Testis (tissue), 2 donors: ENCODE measurements at regions not wholly inside any gene's neighbourhood (a gene's known extent, or its start where the extent isn't known, plus 50 kb on each side); places are given as distances from the start of the nearest gene placed in this dataset.
"Not testable (repeated sequence)": the region's sequence is repeated elsewhere in the genome, so short reads cannot be mapped to it uniquely, and the experiment has no call there.

ENCODE experiments used
- DNase-seq: peaks from one replicate; pipeline ENCODE4 v3.0.0-alpha.2; 2019
- H3K27ac ChIP-seq, 2 donors: fragments of 200-600 bp; sonication (generic); one replicate each; pipeline ENCODE4 v1.5.1; 2019
- H3K27me3 ChIP-seq: fragments of 200-600 bp; sonication (generic); one replicate; pipeline ENCODE4 v1.5.1; 2019
- H3K36me3 ChIP-seq: fragments of 200-600 bp; sonication (generic); one replicate; pipeline ENCODE4 v1.5.1; 2017; ENCODE audit warnings: low read depth; ENCODE audit errors: missing control alignments
- H3K4me1 ChIP-seq: fragments of 200-600 bp; sonication (generic); one replicate; pipeline ENCODE4 v1.5.1; 2019
- H3K4me3 ChIP-seq, 2 donors: fragments of 200-600 bp; sonication (generic); one replicate each; pipeline ENCODE4 v1.5.1; 2017 to 2019
- H3K9me3 ChIP-seq: fragments of 200-600 bp; sonication (generic); one replicate; pipeline ENCODE4 v1.5.1; 2017
- CTCF ChIP-seq, 3 experiments: fragments of 450-650 bp in 2 of 3; fragments of 200-600 bp in 1 of 3; sonication (generic) in 1 of 3; IDR thresholded peaks; one replicate each; pipeline ENCODE4 v1.5.1; 2016 to 2019; ENCODE audit warnings: antibody characterized with exemption in 3 of 3, mild to moderate bottlenecking in 2 of 3, moderate library complexity in 1 of 3
- POLR2A ChIP-seq: fragments of 450-650 bp; IDR thresholded peaks from one replicate; pipeline ENCODE4 v1.6.1; 2017; ENCODE audit warnings: antibody characterized with exemption, mild to moderate bottlenecking, moderate library complexity
- WGBS, 2 donors: methylation state at CpG; one replicate each; pipeline ENCODE4 v1.1.5; 2018; 5-methylcytosine and 5-hydroxymethylcytosine counted together
- intact Hi-C: fragments of 100-400 bp; cut with DNase I; formaldehyde crosslinking; loops from one replicate; pipeline ENCODE4 v1.15.1; 2023; ENCODE audit warnings: low total_unique reads

DNA sequence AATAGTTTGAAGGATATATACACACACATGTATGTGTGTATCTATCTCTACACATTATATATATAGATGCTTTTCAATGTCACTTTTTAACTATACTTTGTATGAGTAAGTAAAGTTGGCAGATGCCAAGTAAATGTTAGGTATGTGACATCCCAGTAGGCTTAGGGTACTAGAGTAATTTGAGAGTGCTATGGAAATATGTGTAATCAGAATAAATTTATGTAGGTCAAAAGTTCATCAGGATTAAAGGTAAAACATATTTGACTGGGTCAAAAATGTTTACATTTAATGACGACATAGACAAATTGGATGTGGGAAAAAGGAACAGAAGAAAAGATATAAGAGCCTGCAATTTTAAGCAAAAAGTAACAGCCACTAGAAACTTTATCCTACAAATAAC lies 588.8 kb downstream of the ANKRD50 start:
- 79 to 90% methylated on average over 1 of the region's 1 CpG for WGBS, 2 donors
- Histone ChIP-seq H3K27ac (no peak overlapping the region), H3K9me3 (no peaks in the 10 kb centered on the region), H3K4me3 (no peak overlapping the region), H3K4me1 (no peaks in the 10 kb centered on the region), H3K27me3 (no peaks in the 10 kb centered on the region), H3K36me3 (no peaks in the 10 kb centered on the region)
- intact Hi-C loops = no loop called here
- TF ChIP-seq CTCF (IDR thresholded peaks at IDR 0.05) = no peak
- no peak for TF ChIP-seq POLR2A
- no peak for DNase-seq

GRCh38 chr4:124131324-124131723 lies 581.2 kb downstream of the ANKRD50 start:
- intact Hi-C loops = not testable (repeated sequence)

GRCh38 chr4:124132161-124132560 lies 580.4 kb downstream of the ANKRD50 start:
- Histone ChIP-seq H3K36me3 (no peaks in the 10 kb centered on the region), H3K9me3 (no peaks in the 10 kb centered on the region), H3K4me1 (no peaks in the 10 kb centered on the region), H3K4me3 (no peak overlapping the region), H3K27ac (no peak overlapping the region), H3K27me3 (no peaks in the 10 kb centered on the region)
- DNase-seq = no peak
- TF ChIP-seq CTCF (IDR thresholded peaks at IDR 0.05) (no peak), POLR2A (no peak)
- 81 to 85% methylated on average over 2 of the region's 2 CpGs for WGBS, 2 donors
- intact Hi-C loops = no loop called here

More at GRCh38 chr4:124131324-124131723, 581.2 kb downstream of the ANKRD50 start:
- not testable (repeated sequence) for DNase-seq, H3K27me3 ChIP-seq, H3K9me3 ChIP-seq, H3K27ac ChIP-seq, H3K4me3 ChIP-seq, H3K36me3 ChIP-seq, H3K4me1 ChIP-seq
- WGBS, 2 donors = 88 to 96% methylated on average over 5 to 6 of the region's 6 CpGs

- no peak for TF ChIP-seq CTCF (IDR thresholded peaks at IDR 0.05)
- no peak for TF ChIP-seq POLR2A
- H3K27me3 ChIP-seq = no peaks in the 10 kb centered on the region
- H3K4me3 ChIP-seq = no peak overlapping the region
- H3K36me3 ChIP-seq = no peaks in the 10 kb centered on the region
- H3K27ac ChIP-seq = no peak overlapping the region
- intact Hi-C loops = no loop called here
- no peak for DNase-seq
- H3K4me1 ChIP-seq = no peaks in the 10 kb centered on the region
- 75 to 89% methylated on average over 1 of the region's 1 CpG for WGBS, 2 donors
- no peaks in the 10 kb centered on the region for H3K9me3 ChIP-seq
These were observed 578.8 kb downstream of the ANKRD50 start for GRCh38 chr4:124133753-124134152.

GRCh38 chr4:124135409-124135813 lies 577.1 kb downstream of the ANKRD50 start:
- no peaks in the 10 kb centered on the region for H3K36me3 ChIP-seq
- H3K4me1 ChIP-seq = no peaks in the 10 kb centered on the region
- no peak overlapping the region for H3K4me3 ChIP-seq
- no peaks in the 10 kb centered on the region for H3K9me3 ChIP-seq
- no peak overlapping the region for H3K27ac ChIP-seq
- intact Hi-C loops = no loop called here
- no peak for TF ChIP-seq CTCF (IDR thresholded peaks at IDR 0.05)
- TF ChIP-seq POLR2A = no peak
- WGBS, 2 donors = 27 to 42% methylated on average over 1 of the region's 1 CpG
- no peaks in the 10 kb centered on the region for H3K27me3 ChIP-seq
- no peak for DNase-seq
